Ecto neural progenitor cell (in vitro differentiated cells): ENCODE measurements at regions not wholly inside any gene's neighbourhood (a gene's known extent, or its start where the extent isn't known, plus 50 kb on each side); places are given as distances from the start of the nearest gene placed in this dataset.

Experiments
- DNase-seq: peaks from one replicate; pipeline ENCODE4 v3.0.0-alpha.2; 2018; ENCODE audit warnings: low spot score

DNA sequence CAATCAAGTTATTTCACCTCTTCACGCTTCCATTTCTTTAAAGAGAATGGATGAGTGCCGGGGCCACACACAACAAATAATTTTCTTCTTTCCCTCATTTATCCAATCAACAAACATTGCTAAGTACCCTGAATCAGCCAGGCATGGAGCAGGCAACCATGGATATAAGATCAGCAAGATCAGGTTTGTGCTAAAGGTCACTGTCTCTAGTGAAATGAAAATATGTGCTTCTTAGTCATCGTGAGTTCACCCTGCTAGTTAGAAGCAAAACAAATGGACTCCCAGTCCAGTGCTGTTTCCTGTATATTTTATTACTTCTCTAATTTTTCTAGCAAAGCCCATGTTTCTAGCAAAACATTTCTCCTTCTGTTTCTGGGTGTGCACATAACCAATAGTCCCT, 629.2 kb downstream of the BNC2 start:
- no peak for DNase-seq

DNA sequence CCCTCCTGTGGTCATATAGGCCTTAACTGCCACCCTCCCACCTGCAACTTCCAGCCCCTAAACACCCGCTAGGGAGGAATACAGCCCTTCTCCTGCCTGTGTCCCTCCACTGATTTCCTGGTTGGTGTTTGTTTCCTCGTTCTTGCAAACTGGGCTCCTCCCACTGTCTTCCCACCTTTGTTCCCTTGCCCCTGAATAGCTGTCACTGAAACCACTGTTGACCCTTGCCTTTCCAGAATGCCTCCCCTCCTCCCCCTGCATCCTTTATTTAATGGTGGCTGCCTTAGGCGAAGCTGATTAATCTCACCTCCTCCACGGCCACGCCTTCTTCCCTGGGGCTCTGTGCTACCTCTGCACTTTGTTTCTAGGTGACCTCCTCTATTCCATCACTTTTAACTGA, 626.7 kb downstream of the BNC2 start:
- peak; percentile 64 for DNase-seq

DNA sequence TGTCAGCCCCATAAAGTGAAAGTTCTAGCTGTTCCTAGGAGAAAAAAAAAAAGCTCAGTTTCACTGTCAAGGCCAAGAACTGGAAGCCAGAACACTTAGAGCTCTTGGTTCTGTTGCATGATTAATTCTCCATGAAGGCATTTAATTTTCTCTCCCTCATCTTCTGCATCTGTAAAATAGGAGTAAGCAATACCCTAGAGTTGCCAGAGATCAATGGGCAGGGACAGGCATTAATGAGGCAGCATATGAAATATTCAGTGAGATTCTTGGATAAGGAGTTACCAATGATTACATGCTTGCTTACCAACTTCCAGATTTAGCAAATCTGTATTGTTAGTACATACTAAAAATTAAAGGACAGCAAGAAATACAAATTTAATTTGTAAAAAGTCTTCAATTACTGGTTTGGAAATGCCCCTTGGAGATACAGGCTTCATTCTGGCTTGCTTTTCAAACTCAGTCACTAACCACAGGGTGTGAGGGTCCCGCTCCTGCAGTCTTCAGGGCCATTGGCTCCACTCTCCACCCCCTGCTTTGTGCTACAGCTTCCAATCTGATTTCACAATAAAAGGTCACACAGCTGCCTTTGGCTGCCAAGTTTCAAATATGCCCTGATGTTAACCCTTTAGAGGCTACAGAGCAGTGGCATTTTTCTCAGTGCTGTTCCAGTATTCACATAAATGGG, 624.6 kb downstream of the BNC2 start:
- DNase-seq, result no peak

DNA sequence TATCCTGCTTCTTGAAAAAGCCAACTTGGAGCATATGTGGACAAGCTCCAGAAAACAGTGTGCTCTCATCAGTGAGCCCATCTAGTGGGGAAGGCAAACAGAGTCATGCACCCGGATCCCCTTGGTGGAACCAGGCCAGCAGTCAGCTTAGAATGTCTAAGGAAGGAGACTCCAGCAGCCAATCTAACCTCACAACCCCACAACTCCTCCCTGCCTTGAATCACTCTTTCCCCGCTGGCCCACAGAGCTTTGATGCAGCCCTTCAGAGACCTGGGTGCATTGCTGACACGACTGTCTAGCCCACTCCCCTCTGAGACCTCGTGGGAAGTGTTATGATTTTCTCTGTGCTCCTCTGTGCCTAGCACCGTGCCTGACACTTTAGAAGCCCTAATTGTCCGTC, 623.7 kb downstream of the BNC2 start:
- DNase-seq, result no peak

DNA sequence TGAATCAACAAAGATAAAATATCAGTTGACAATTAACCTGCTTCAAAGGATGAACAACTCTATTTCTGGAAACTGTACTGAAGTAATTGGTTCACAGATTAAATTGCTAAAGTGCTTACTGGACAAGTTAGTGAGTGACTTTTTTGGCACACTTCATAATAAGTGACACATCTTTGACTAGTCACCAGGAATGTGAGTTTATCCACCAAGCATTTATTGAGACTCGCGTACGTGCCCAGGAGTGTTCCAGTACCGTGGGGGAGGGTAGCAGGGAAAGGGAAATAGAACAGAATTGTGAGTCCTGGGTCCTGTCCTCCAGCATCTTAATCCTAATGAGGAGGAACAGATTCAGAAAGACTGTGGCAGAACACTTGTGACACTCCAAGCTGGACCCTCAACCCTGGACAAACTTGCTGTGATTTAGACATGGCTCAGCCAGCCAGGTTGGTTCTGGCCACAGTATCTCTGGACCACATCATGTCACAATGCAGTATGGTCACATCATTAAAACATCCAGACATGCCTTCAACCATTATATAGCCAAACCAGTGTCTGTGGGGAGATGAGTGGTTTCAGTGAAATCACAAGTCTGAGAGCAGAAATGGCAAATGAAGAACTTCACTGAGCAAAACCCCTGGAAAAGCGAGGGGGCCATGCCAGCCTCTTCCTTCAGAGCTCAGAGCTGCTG, 623.1 kb downstream of the BNC2 start:
- DNase-seq, result no peak

DNA sequence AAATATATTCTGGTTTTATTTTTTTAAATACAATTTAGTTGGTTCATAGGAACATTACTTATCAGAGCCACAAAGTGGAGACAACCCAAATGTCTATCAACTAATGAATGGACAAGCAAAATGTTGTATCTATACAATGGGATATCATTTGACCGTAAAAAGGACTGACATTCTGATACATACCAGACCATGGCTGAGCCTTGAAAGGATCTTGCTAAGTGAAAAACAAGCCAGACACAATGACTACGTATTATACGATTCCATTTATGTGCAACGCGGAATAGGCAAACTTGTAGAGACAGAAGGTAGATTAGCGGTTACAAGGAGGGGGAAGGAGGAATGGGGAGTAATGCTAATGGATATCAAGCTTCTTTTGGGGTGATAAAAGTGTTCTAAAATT, 621.6 kb downstream of the BNC2 start:
- no peak for DNase-seq

DNA sequence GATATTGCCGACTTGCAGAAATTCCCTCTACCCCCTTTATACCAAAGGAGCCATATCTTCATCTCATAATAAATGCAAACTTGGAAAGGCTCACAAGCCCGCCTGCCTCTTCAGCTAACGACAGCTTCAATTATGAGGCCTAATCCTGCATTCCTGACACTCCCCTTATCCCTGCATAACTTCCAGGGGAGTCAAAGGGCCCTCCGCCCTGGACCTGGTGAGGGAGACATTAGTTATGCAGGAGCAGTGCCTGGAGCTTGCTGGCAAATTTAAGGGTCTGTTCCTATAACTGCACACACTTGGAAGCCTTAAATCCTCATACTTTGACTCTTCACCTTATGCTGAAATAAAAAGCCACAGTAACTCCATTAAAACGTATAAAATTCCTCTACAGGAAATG, 617.9 kb downstream of the BNC2 start:
- DNase-seq, result peak; percentile 63

DNA sequence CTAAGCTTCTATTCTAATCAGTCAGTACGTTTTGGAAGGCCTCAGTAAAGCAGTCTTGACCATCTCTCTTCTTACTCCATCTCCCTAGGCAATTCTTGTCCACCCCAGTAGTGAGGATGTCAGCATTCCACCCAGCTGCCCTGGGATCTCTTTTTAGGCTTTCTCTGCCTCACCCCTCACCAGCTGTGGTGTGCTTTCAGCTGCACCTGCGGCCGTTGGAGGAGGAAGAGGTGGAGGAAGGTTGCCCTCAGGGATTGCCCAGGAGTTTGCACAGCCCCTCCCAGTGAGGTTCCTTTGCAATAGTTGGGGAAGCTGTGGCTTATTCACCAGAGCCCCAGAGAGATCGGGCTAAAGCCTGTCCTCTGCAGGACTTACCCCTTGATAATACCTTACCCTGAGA, 615.8 kb downstream of the BNC2 start:
- no peak for DNase-seq

DNA sequence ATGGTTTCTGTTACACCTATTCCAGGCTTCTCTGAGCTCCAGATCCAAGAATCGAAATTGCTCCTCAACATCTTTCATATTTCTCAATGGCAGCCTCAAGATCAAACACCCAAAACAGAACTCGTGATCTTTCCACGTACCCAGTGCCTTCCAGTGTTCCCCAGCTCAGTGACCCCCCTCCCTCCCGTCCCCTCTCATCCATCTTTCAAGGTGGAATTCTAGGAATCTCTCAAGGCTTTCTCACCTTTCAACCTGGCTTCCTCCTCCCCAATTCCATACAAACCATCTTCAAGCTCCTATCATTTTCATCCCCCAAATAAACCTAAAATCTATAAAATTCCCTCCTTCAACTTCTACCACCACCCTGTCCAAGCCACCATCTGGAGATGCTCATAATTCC, 615.3 kb downstream of the BNC2 start:
- DNase-seq, result no peak

DNA sequence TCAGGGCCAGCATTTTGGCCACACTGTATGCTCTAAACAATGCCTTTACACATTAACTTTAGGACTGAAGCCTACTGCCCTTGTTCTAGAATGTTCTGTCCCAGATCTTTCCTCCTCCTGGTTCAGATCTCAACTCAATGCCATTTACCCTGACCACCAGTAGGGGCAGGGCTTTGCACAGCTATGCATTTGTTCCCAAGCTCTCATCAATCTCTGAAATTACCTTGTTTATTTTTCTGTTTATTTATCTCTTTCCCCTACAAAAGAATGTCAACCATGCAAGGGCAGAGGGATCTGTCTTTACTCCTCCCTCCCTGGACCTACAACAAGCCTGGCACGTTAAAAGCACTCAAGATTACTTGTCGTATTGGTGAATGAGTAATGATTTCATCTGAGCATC, 612.9 kb downstream of the BNC2 start:
- DNase-seq, result no peak

DNA sequence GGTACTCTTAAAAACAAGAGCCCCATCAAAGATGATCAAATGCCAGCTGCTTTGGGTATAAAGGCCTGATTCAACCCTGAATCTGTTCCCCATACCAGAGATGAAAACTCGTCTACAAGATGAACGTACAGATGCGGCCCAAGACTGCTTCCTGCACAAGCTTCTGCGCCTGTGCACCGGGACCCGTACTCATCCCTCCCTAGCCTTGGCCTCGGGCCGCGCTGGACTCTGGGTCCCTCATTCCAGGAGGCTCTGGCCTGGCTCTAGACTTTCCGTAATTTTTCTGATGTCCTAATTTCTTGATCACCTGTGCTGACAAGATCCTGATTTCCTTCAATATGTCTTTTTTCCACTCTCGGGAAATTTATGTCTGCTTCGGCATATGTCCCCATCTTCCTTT, 612.3 kb downstream of the BNC2 start:
- no peak for DNase-seq

DNA sequence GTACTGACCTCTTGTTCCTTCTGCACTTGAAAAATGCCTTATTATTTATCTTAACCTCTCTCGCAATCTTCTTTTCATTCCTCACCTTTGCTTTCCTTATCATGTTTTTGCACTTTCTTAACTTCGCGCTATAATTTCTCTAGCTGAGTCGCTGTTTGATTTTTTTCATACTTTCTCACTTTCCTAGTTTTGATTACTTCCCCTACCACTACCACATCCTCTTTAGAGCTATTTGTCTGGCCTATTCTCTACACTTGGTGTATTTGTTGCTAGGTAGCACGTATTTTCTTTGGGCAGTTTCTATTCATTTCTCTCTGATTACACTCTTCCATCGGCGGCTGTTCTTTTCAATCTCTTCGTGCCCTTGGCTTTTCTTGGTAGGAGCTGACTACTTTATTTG, 611.8 kb downstream of the BNC2 start:
- no peak for DNase-seq

DNA sequence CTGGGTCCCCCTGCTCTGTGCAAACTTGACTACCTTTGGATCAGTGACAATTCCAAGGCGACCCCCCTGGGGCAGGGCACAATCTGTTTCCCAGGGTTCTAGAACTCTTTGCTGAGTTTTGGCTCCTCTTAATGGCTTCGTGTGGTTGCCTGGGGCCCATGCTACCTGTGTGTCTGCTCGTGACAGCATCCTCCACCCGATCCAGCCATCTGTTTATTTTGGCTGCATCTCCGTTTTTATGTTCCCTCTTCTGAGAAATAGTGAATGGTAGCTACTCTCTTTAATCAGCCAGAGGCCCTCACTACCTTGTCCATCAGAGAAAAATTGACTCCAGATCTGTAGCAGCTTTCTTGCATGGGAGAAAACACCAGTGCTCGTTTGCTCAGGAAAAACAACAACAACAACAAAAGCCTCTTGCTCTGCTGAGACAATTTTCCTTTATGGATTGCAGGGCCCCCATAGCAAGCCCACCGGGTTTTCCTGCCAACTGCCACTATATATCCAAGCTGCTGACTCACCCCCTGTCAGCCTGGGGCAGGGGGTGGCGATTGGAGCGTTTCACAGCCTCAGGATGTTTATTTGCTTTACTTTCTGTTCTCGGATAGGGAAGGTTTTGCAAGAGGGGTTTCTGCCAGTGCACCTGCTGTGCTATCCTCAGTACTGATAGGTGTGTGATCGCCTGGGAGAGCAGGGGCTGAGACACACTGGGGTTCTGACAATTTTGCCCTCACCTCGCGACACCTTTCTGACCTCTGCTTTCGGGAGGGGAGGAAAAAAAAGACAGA, 607.8 kb downstream of the BNC2 start:
- DNase-seq, result no peak

DNA sequence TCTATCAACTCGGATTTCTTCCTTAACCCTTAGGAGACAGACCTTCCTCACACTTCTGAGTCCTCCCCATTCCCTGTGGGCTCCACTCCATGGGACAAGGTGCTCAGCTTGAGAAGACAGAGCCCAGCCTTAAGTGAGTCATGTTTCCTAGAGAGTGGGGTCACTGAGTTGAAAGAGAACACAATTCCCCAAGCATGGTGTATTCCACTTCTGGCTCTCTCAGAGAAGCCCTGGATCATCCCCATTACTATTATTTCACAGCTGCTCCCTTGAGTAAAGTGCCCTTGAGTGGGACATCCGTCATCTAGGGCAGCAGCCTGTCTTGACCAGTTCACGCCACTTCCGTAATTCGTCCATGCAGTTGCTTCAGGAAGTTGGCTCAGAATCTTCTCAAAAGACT, 604.8 kb downstream of the BNC2 start:
- DNase-seq, result no peak

DNA sequence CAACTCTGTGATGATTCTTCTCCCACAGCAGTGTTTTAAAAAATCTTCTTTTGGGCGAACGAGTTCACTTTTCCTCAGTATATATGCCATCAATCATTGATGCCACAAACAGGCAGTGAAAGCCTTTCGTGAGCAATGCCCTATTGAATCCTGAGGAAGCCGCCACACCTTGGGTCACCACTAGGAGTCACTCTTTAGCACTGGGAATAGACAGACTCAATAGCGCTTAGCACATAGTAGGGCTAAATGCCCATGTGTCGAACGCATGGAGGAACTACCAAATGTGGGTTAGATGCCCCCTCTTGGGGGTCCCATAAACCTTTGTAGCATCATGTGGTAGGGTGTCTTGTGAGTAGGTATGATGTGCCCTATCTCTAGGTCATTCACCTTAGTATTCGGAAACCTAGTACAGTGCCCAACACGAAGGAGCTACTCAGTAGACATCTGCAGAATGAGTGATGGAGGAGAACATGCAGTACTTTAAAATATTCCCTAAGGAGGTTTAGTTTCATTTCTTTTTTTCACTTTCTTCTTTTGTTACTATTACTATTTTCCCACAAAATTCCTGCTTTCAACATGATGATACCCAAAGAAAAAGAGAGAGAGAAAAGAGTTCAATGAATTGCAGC, 603.7 kb downstream of the BNC2 start:
- DNase-seq, result no peak

DNA sequence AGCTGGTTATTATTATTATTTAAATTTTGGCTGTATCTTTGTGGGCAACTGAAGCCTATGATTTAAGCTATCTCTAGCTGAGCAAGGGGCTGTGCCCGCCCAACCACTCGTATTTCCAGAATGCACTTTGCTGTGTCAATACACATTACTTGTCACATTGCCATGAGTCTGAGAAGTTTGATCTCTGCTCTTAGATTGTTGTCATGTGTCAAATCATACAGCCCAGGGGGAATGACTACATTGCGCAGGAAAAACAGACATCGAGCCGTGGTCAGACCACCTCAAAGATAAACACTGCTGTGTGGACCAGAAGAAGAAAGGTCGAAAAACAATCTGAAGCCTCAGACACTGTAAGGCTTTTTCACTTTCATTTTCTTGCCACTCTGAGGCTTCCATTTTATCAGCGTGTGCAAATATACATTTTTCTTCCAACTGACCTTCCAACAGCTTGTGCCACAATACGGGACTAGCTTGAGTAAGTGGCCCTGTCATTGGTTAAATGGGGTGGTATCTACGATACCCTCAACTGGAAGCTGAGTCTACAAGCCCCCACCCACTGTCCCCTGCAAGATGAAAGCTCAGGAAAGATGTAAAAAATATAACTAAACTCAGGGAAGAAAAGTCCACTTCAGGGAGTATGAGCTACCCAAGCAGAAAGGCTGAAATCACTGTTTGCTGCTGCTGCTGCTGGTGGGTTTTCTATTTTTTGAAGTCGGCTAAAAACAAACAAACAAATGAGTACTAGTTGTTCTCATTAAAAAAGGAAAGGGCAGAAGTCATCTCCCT, 603.0 kb downstream of the BNC2 start:
- no peak for DNase-seq

DNA sequence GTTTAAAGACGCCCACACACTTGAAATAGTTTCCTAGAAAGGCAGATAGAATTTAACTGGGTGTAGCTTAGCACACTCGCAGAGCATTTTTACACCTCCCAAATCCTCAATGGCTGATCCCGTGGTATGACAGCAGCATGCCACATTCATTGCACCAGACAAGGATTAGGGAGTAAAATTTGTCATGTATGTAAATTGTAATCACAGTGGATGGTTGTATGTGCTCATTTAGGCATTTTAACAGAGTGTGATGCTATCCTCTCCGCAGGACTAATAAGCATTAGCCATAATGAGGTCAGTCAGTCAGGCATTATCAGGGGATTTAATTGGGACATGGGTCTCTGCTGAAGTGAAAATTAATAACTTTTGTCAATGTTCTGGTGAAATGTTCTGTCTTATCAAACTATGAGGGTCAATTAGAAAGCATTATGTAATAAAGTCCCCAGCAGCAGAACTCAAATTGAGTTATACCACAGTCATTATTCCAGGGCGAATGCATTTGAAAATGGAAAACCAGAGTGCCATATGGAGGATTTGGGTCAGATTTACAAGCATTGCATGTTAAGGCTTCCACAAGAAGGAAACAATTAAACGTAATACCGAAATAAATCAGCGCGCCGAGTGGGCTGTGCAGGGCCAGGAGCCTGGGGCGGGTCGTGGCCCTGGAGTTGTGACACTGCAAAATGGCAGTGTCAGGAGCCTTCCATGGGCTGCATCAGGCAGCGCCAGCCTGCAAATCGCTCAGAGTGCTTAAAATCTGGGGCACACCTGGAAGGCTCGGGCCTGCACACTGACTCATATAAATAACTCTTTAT, 602.2 kb downstream of the BNC2 start:
- no peak for DNase-seq

DNA sequence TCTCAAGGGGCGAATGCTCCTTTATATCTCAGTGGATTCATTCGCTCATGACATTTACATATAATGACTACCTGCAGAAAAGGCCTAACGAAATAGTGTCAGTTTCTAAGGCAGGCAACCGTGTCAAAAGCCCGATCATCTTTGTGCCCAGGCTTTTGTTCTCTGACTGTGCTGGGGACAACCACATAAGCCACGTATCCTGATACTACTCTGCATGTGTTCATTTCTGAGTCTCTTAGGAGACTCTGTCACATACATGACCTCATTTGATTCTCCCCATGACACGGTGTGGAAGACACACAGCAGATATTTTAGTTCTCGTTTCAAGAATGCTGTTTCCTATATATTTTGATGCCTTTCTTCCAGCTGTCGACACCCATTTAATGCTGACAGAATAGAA, 598.5 kb downstream of the BNC2 start:
- no peak for DNase-seq

DNA sequence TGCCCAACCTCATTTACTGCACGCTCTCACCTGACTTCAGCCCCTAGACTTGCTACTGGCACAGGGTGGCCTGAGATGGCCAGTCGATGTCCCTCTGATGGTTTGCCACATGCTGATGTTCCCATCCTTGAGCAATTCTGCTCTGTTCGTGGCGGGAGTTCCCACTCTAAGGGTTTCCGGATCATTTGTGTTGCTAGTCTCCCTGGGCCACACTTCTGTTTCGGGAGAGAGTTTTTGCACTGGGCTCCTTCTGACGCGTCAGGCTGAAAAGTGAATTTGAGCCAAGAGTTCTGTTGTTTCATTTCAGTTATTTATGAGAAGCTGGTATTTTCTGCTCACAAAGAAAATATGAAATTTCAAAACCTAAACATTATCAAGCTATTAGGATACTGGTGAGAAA, 597.7 kb downstream of the BNC2 start:
- no peak for DNase-seq

DNA sequence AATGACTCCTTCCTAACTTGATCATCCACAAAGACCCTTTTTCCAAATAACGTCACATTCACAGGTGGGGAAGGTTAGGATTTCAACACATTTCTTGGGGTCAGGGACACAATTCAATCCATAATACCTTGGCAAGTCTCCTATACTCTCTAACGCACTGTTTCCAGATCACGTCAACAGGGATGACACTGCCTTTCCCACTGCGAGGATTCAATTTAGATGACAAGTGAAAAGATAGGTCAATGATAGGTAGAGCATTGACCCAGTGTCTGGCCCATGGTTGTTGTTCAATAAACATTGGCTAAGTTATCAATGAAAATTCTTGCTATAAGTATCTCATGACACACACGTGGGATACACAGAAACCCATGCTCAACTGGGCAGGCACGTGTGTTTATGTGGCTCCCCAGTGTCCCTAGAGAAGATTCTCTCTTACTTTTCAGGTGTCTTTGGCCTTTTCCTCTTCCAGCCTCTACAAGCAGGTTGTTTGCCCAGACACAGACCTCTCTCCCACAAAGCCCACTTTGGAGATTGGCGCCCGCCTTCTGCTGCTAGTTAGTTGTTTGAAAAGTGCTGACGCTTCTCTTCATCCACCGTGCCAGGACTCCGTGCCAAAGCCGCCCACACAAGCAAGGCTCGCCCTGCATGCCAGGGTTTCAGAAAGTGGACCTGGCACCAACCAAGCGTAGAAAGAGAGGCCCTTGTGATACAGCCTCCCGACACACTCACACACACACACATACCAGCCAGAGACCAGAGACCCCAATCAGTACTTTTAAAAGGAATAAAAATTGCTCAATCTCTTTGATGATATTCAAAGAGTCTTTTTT, 594.5 kb downstream of the BNC2 start:
- no peak for DNase-seq
